IMR-90 (cell line): ENCODE measurements at regions not wholly inside any gene's neighbourhood (a gene's known extent, or its start where the extent isn't known, plus 50 kb on each side); places are given as distances from the start of the nearest gene placed in this dataset.

ENCODE experiments used
- CTCF ChIP-seq: conservative IDR thresholded peaks from 2 replicates; pipeline ENCODE4 v1.5.1; 2012; ENCODE audit warnings: mild to moderate bottlenecking, low read depth, low read length, improper control_type of control experiment
- FOS ChIP-seq: fragments of 150-350 bp; IDR thresholded peaks from 2 replicates; pipeline ENCODE4 v1.6.1; 2016; ENCODE audit warnings: low read depth, low read length
- MAZ ChIP-seq: IDR thresholded peaks from 2 replicates; pipeline ENCODE4 v1.6.1; 2012; ENCODE audit warnings: low read depth, mild to moderate bottlenecking, low read length, improper control_type of control experiment, moderate library complexity, borderline replicate concordance
- POLR2A ChIP-seq: IDR thresholded peaks from 2 replicates; pipeline ENCODE4 v1.6.1; 2012; ENCODE audit warnings: mild to moderate bottlenecking, low read depth, low read length
- RAD21 ChIP-seq: IDR thresholded peaks from 2 replicates; pipeline ENCODE4 v1.6.1; 2012; ENCODE audit warnings: low read length, improper control_type of control experiment
- RCOR1 ChIP-seq: IDR thresholded peaks from 2 replicates; pipeline ENCODE4 v1.6.1; 2012; ENCODE audit warnings: mild to moderate bottlenecking, low read length, improper control_type of control experiment; ENCODE audit not compliant: insufficient replicate concordance
- RFX5 ChIP-seq: IDR thresholded peaks from 2 replicates; pipeline ENCODE4 v1.8.0; 2012; ENCODE audit warnings: low read depth, mild to moderate bottlenecking, low read length, moderate library complexity
- SMC3 ChIP-seq: fragments of 150-350 bp; IDR thresholded peaks from 2 replicates; pipeline ENCODE4 v1.6.1; 2016; ENCODE audit warnings: low read depth, mild to moderate bottlenecking, antibody characterized with exemption, low read length, moderate library complexity
- USF2 ChIP-seq: fragments of 150-350 bp; IDR thresholded peaks from 2 replicates; pipeline ENCODE4 v1.6.1; 2017; ENCODE audit warnings: mild to moderate bottlenecking, antibody characterized with exemption, low read length, low read depth
- TF ChIP-seq, protein P1 (sequence below): fragments of 150-350 bp; IDR thresholded peaks from 2 replicates; pipeline ENCODE4 v1.6.1; 2016; ENCODE audit warnings: low read depth, mild to moderate bottlenecking, low read length, moderate library complexity, borderline replicate concordance

DNA sequence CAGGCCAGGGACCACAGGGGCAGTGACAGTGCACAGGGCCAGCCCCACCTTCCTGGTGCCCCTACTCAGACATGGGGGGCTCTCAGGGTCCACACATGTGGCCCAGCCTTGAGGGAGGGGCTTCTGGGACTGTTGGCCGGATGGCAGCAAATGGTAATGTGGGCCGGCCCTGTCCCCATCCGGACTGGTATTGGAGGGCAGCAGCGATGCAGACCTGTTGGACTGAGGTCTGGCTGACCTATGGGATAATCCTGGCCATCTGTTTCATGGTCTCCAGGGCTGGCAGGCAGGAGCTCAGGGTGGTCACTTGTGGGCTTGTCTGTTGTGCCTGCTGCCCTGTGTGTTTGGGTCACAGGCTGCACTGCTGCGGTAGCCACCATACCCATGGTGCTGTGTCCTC lies 387.5 kb downstream of the TMEM121 start:
- no peak for TF ChIP-seq CTCF
- no peak for TF ChIP-seq POLR2A
- TF ChIP-seq, protein P1, sequence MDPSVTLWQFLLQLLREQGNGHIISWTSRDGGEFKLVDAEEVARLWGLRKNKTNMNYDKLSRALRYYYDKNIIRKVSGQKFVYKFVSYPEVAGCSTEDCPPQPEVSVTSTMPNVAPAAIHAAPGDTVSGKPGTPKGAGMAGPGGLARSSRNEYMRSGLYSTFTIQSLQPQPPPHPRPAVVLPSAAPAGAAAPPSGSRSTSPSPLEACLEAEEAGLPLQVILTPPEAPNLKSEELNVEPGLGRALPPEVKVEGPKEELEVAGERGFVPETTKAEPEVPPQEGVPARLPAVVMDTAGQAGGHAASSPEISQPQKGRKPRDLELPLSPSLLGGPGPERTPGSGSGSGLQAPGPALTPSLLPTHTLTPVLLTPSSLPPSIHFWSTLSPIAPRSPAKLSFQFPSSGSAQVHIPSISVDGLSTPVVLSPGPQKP: no peak
- no peak for TF ChIP-seq RAD21
- no peak for TF ChIP-seq USF2
- TF ChIP-seq RFX5: no peak
- TF ChIP-seq RCOR1: no peak
- no peak for TF ChIP-seq FOS
- TF ChIP-seq SMC3: no peak
- no peak for TF ChIP-seq MAZ
